ENCODE measurements at regions not wholly inside any gene's neighbourhood (a gene's known extent, or its start where the extent isn't known, plus 50 kb on each side); places are given as distances from the start of the nearest gene placed in this dataset.

DNA sequence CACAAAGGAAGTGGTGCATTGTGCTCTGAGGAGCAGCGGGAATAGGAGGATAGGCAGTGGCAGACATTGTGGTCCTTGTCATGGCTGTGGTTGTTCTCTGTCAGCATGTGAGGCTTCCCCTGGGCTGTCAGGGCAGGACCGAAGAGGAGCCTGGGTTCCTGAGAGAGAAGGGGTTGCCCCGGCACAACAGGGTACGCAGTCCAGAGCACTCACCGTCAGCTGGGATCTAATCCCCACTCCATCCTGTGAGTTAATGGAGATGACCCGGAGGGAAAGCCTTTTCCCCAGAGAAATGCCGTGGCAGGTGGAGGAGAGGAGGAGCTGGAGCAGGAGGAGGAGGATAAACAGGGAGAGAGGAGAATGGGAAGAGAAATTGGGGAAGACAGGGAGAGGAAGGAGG lies 396.7 kb upstream of the HS6ST1 start:
- no peak for DNase-seq

DNA sequence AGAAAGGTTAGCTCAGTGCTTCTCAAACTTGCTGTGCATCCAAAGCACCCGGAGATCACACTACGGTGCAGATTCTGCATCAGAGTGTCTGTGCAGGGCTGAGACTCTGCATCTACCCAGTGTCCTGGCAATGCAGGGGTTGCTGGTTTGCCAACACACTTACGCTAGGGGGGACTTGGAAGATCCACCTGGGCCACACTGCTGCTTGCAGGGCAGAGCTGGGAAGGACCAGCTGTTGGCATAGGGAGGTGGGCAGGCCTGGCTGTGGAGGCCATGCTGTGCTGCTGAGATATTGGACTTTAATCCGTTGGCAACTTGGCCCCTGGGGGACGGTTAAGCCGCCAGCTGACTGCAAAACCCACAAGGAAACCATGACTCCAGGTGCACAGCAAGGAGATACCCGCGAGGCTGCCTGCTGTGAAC lies 397.6 kb upstream of the HS6ST1 start:
- no peak for DNase-seq

DNA sequence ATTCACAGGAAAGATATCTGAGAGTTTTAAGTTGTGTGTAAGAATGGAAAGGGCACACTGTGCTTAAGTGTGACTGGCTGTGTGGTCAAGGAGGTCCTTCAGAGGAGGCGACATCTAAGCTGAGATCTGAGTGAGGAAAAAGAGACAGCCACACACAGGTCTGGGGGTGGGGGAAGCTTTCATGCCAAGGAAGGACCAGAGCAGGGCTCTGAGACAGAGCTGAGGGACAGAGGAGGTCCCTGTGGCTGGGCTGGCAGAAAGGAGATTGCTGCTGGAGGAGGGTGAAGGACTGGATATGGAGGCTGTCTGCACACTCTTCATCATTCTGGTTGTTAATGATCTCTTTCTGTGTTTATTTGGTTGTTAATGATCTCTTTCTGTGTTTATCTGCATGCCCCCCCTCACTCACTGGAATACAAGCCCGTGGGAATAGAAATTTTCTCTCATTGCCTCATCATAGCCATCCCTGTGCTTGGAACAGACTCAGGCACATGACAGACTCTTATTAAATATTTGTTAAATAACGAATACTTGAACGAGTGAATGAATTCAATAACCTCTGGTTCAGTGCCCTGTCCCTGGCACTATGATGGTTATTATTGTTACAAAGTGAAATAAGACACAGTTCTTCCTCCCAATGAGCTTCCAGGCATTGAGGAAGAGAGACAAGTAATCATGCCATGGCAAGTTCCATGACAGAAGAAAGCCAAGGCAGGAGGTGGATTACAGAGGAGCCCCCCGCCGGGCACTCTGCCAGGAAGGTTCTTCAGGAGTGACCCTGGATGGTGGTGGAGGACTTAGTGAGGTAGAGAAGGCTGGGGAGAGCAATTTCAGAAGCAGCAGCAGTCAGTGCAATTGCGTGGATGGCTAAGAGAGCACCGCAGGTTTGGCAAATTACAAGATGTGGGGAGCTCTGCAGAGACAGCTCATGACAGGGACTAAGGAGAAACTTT lies 399.4 kb upstream of the HS6ST1 start:
- no peak for DNase-seq

DNA sequence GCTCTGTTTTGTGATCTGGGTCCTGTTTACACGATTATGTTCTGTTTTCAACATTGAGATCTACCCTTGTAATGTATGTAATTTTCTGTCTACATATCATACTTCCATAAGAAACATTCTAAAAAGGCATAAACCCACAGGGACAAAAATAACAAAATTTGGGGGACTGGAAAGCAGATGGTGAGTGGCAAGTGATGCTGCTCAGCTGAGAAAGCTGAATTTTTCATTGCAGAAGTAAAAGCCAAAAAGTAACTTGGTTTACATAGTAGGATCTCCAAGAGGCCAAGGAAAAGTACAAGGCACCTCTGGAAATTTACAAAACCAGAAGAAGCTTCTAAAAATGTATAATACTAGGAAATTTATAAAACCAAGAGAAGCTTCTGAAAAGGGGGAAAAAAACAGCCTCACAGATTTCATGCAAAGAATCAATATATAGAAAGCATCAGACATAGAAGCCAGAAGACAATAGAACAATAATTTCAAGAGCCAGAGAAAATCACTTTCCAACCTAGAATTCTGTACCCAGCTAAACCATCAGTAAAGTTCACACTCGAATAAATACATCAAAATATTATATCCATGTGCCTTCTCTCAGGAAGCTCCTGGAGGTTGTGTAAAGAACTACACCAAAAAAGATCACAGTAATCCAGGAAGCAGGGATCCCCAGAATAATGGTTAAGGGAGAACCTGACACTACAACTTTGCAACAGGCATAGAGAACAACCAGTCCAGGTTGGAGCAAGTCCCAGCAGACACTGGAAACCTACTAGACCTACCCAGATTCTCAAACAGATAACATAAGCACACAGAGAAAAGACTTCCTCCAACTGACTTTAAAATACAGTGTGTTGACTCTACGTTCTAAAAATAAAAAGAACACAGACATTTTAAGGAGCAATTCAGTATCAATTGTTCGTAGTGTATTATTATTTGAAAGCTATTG lies 401.7 kb upstream of the HS6ST1 start:
- no peak for DNase-seq

DNA sequence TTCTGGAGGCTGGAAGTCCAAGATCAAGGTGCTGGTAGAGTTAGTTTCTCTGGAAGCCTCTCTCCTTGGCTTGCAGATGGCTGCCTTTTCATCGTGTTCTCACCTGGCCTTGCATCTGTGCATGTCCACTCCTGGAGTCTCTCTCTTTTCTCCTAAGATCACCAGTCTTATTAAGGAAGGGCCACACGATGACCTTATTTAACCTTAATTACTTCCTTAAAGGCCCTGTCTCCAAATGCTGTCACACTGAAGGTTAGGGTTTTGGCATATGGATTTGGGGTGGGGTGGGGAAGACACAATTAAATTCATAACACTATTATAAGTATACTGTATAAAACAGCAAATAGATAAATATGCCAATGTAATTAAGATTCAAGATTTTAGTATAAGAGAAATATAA lies 402.4 kb upstream of the HS6ST1 start:
- DNase-seq = no peak

DNA sequence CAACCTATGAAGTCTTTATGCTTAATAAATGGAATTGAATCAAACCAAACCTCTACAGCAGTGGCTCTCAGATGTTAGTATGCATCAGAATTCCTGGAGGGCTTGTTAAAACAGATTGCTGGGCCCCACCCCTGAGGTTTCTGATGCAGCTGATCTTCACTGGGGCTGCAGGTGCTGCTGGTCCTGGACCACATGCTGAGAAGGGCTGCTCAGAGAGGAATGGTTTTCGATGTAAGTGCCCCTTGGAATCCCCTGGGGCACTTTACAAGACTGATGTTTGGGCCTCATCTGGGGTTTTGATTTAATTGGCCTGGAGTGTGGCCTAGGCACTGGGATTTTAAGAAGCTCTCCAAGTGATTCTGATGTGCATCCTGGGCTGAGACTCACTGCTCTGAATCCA lies 403.8 kb upstream of the HS6ST1 start:
- DNase-seq = no peak

DNA sequence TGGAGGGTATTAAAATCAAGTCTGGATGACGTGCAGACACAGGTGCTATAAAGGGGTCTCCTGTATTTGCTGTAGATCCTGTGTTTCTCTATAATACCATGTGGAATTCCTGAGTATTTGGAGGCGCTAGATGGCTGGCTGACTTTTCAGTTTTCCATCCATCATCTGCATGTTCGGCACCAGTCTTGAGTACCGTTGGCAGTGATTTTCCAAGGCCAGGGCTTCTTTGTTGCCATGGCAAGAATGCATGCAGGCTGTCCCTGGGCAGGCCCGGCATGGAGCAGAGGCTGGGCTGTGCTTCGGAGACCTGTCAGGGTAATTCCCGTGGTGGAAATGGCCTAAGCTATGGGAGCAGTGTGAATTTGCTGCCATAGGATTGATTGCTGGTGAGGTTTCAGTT lies 405.9 kb upstream of the HS6ST1 start:
- DNase-seq = no peak

DNA sequence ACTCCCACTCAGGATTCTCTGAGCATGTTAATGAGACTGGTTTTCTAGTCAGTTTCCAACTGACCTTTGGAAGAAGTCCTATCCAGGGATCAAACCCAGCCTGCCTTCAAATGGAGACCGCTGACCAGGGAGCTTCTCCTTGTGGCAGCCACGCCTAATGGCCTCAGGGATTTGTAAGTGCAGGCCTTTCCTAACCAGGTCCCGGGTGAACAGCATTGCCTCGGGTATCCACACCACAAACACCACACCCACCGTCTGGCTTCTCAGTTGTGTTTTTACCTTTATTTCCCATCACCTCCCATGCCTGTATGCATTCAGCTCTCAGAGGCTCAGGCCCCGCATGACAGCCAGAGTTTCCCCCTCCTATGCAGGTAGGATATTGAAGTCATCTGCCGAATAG lies 406.3 kb upstream of the HS6ST1 start:
- no peak for DNase-seq

DNA sequence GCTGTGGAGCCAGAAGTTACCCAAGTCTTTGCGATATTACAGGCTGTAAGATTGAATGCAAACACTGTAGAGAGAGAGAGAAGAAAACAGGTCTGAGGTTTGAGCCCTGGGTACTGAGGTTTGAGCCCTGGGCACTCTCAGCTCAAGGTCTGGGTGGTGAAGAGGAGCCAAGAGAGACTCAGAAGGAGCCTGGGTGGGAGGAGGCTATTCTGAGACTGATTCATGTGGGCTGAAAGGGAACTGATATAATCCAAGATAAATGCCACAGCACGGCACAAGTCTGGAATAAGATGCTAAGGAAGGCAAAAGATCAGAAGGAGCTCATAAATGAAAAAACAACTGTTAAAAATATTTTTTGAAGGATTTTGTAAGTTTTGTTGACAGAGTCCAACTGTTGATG lies 407.6 kb upstream of the HS6ST1 start:
- DNase-seq = no peak

DNA sequence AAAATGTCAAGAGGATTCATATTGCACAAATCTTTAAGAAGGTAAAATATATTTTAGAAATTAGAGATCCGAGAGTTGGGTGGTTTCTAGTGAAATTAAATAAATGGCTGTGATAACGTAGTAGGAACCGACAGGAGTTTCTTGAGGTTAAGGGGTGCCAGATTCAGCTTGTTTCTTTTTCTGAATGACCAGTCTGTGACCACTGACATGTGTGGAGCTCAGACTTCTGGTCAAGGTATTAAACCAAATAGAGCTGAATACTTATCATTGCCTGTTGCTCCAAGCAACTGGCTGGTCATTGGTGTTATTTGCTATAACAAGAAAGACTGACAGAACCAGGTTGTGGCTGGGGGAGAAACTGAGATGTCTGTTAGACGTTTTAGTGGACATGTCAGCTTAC lies 408.2 kb upstream of the HS6ST1 start:
- DNase-seq = no peak

DNA sequence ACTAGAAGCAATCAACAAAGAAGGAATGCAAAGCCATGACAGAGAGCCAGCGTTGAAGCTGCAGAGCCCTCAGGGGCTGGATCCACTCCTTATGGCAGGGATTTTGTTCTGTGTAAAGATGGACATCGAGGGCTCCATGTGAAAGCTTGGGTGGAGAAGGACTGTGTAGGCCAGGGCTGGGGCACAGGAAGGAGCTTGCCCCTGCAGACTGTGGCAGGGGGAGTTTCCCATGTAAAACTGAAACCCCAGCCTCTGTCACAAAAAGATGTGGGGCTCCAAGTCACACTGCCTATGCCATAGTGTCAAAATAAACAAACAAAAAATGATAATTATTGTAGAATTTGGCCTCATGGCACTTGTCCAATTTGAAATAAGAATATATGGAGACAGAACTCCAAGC lies 408.7 kb upstream of the HS6ST1 start:
- no peak for DNase-seq

DNA sequence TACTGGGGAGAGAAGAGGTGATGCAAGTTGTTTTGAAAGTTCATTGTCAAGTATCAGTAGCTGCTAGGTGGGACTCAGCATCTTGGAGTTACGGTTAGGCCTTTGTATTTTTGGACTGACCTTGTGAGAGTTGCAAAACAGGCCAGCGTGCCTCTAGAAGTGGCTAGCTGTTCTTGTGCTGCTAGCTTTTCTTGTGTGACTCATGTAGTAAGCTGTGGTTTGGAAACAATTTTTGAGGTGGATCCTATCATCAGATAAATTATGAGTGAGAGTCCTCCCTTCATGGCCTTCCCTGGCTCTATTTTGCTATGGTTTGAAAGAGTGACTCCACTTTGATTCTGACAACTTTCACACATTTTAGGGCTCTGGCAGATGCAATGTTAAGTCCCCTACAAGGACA lies 409.2 kb upstream of the HS6ST1 start:
- DNase-seq = no peak

DNA sequence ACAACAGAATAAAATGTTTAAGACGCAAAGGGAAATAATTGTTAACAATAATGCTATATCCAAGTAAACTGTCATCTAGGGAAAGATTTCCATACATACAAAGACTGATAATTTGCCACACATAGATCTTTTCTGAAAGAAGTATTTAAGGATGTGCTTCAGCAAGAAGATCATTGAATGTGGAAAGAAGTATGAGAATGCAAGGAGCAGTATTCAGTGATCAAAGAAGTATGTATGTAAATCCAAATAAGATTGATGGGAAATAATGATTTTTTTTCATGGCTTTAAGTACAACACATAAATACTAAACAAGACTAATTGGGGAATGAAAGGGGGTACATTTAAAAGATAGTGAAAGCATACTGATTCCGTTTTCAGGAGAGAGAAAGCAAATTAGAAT lies 410.4 kb upstream of the HS6ST1 start:
- no peak for DNase-seq

DNA sequence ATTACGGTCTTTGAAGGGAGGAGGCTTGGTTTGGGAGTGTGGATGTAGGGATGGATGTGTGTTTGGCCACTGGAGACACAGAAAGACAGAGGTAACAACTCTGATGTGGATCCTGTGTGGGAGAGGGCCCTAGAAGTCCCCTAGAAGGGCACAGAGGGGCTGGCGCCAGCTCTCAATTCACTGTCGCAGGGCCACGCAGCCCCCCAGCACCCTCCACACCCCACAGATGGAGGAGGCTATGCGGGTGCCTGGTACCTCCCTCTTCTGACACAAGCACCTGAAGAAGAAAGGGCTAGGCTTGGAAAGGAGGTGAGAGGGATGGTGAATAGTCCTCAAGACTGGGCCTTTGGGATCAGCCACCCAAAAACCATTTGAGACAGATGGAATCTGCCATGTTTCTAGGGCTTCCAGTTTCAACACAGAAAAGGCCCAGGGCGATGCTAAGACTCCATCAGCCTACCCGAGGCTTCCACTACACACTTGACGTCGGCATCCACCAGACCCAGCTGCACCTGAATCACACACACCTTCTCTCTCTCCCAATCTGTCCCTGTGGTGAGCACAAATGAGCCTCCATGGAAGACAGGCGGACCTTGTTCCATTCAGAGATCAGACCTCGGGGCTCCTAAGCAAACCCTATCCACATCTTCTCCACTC lies 413.5 kb upstream of the HS6ST1 start:
- DNase-seq = no peak

DNA sequence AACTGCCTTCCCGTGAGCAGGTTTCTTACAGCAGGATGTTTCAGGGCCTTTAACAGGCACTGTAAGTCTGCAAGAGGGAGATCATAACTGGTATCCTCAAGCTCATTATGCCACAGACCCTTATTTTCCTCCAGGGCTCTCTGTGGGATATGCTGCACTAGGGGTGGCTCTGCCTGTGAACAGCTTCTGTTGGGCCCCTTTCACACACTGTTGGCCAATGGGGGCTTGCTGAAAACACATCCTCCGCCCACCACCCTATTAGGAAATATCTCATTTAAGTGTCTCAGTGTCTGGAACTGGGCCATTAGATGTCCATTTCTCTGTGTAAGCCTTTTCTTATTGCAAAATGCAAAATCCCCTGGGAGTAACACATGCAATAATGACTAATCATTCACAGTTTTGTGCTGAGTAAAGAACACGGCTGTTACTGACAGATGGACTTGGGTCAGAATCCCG lies 414.3 kb upstream of the HS6ST1 start:
- no peak for DNase-seq

DNA sequence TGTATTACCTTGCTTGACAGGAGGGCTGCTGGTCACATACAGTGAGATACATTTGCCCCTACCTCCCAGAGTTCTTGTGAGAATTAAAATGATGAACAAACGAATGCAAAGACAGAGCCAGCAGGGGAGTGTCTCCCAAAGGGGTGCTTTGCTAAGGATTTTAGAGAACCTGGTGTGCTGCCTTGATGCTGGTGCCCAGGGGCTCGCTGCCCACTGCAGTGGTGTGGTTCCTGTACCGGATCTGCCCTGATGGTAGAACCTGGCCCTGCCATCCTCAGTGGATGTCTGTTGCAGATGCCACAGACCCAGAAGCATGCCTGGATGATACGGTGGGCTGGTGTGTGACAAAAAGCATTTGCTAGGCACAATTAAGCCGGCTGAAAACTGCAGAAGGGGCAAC lies 414.8 kb upstream of the HS6ST1 start:
- no peak for DNase-seq

DNA sequence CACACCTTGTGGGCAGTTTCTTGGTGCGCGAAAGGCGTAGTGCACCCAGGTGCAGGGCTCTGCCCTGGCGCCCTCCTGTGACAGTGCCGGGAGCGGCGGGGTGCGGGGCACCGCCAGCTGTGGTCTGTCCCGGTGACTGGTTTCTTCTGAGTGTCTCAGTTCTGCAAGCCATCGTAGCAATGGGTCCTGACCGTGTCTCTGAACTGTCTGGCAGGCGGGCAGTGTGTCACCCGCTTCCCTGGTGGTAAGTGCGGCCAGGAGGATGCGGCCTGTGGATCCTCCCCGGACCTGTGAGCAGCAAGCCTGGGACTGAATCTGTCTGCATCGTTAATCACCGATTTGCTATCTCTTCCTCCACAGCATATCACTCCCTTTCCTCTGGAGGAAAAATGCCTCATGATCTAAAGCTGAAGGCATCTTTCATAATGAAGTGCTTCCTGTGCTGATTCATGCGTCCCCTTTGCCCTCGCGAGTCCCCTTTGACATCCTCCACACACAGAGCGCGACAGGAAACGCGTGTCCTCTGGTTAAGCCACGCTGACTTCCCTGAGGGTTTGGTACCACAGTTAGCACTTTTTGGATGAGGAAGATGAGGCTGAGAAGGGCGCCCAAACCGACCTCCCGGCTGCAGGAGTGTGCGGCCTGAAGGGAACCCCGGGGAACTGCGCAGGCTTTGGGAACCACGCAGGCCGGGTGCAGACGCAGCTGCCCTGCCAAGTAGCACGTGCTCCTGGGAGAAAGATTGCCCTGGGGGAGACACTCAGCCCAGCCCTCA lies 416.0 kb upstream of the HS6ST1 start:
- no peak for DNase-seq

DNA sequence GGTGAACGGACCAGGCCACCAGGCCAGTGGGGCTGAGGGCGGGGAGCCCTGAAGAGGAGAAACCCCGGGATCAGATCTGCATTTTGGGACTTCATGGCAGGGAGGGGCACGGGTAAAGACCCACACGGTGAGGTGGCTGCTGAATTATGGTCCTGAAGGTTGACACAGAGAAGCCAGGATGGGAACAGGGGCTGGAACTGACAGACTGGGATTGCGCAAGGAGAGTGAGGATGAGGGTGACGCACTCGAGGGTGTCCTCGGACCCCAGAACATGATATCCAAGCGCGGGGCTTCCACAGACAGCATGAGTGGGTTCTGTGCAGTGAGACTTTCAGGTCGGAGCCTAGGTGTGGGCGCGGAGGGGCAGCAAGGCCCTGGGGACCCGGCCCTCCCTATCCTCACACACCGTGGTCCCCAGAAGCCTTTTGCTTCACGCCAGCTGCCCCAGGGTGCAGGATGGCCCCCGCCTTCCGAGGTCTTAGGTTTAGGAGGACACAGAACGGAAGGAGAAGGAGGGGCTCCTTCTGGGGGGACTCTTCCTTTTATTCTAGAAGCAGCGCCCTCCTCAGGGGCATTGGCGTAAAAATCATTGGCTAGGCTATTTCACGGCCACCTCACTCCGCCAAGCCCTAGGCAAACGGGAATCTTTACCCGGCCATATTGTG lies 416.8 kb upstream of the HS6ST1 start:
- DNase-seq = no peak

DNA sequence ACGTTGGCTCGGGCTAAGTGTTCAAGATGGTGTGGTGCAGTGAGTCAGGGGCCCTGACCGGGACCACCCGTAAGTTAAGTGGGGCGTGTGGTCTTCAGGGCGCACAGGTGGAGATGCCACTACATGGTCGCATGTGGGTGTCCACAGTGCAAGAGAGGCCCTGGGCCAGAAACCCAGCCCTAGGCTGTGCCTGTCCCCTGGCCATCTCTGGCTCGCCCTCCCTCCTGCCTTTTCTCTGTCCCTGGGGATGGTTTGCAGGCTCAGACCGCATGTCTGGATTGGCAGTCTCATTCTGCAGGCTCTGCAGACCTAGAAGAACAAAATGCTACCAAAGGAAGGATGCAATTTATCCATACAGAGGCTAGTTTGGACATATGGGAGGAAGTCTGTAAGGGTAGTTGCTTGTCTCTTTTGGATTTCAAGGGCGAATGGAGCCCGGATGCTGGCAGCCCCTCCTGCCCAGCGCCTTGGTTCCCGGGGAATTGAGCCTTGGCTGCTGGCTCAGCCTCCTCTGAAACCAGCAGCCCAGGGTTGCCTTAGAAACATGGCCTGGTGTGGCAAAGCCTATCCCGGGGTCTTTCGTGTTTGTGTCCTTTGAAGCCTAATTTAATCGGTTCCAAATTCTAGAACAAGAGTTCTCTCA lies 417.5 kb upstream of the HS6ST1 start:
- DNase-seq = no peak

DNA sequence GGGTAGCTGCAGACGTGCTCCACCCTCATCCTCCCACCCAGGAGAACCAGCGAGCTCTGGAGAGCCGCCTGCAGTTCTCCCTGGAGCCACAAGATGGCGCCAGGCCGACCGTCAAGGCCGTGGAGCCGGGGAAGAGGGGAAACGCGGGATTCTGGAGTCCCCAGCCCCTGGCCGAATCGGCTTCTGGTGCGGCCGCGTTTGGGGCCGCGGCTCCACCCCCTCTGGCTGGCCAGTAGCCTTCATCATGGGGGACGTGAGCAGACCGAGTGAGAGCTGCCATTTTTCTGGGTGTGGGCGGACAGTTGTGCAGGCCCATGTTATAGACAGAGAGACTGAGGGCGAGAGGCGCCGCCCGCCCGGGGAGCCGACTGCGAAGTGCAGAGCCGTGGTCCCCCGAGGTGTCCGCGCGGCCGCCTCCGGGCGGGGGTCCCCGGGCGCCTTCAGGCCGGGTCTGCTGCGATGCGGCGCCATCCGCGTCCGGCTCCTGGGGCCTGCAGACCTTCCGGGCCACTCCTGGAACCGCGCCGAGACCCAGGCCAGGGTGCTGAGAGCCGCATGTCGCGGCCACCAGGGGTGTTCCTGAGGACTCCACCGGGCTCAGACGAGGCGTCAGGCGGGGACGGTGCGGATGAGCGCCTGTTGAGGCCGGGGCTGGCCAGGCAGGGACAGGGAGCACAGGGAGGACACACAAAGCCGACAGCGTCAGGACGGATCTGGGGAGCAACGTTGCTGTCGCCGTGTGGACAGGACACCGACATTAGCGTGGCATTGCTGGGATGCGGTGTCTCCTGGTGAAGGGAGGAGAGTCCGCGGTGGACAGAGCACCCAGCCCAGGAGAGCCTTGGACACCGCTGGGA lies 418.2 kb upstream of the HS6ST1 start:
- DNase-seq = peak; percentile 90

DNA sequence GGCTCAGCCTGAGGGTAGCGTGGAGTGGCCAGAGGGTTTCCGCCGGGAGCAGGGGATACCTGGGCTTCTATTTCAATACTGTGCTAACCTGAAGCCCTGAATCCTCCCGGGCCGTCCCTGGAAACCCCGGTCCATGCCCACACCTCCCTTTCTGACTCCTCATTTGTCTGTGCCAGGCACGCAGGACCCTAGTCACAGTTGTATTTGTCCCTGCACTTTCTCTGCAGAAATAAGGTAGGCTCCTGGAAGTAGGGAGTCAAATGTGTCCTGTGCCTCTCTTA lies 418.8 kb upstream of the HS6ST1 start:
- no peak for DNase-seq

Measured in activated CD8-positive, alpha-beta memory T cell treated with anti-CD3 and anti-CD28 coated beads, Interleukin-2, amount 50 U/mL, for 48 hours (primary cell).